ENCODE measurements at regions not wholly inside any gene's neighbourhood (a gene's known extent, or its start where the extent isn't known, plus 50 kb on each side); places are given as distances from the start of the nearest gene placed in this dataset.

GRCh38 chr2:168340931-168341330 is 93.5 kb upstream of the STK39 start:
- no peak for DNase-seq

GRCh38 chr2:168343586-168343985 is 96.2 kb upstream of the STK39 start:
- DNase-seq: no peak

- DNase-seq: no peak
Observed at GRCh38 chr2:168344706-168345105, 97.3 kb upstream of the STK39 start.

DNA sequence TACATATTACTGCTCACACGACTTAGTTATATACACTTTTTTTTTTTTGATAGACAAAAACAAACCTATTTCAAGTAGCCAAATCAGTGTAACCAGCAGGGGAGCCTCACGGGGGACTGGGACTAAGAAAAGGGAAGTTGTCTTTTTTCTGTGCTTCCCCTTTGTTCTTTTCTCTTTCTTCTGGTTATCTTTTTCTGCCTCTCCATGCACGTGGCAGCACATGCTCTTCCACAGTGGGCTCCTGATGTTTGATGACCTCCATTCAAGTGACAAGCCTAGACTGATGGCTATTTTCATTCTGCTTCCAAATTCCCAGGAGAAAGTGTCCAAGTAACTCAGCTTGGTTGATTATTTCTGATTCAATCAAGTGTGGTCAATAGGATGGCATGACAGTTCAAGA is 98.2 kb upstream of the STK39 start:
- DNase-seq: no peak

- peak; percentile 92 for DNase-seq
Observed at GRCh38 chr2:168346725-168347477, 99.5 kb upstream of the STK39 start.

- DNase-seq: peak; percentile 4
Observed at GRCh38 chr2:168348076-168348475, 100.7 kb upstream of the STK39 start.

DNA sequence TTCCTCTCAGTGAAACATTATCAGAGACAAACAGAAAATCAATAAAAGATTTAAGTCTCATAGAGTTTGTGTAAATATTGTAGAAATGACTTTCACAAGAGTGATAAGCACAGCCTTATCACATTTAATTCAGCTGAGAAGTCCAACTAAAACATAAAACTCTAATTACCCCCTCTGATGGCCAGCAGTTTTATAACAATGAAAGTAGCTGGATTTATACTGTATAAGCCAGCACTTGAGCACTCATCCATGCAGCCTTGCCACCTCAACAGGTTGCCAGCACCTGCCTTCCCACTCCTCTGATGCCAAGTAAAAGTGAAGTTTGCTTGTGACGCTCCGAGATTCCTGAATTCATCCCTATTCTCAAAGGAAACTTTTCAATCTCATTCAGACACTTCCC is 103.0 kb upstream of the STK39 start:
- peak; percentile 8 for DNase-seq

- no peak for DNase-seq
Observed at GRCh38 chr2:168353251-168353650, 102.8 kb upstream of the CERS6 start.

DNA sequence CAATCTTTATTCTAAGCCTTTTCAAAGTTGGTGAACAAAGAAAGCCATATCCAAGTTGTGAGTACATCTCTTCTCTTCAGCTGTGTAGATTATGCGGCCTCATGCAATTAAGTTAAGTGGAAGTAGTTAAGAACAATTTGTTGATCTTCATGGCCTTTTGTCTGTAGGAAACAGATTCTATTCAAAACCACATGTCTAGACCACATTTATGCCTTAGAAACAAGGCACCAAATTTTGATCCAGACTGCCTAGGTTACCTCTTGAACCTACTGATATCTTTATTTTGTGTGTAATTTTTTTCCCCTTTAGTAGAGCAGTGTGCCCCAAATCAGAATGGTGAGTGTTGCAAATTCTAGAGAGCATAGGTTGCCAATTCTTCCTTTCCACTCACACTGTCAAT is 101.6 kb upstream of the CERS6 start:
- DNase-seq: no peak

- peak; percentile 67 for DNase-seq
Observed at GRCh38 chr2:168355121-168355520, 101.0 kb upstream of the CERS6 start.

GRCh38 chr2:168355779-168356476 is 100.1 kb upstream of the CERS6 start:
- no peak for DNase-seq

- DNase-seq: no peak
Observed at GRCh38 chr2:168356477-168356835, 99.6 kb upstream of the CERS6 start.

GRCh38 chr2:168357797-168358472 is 98.1 kb upstream of the CERS6 start:
- DNase-seq: no peak

DNA sequence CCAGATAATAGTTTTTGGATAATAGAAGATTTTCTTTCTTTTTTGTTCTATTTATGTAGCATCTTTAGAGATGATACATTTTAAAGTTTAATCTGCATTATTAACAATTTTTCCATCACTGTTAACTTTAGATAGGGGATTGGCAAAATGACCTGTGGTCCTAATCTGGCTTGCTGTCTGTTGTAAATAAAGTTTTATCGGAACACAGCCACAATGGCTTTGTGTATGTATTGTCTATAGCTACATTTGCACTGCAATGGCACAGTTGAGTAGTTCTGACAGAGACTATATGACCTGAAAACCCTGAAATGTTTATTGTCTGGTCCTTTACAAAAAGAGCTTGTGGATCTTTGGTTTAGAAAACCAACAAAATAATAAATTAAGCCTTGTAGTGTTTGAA is 97.0 kb upstream of the CERS6 start:
- no peak for DNase-seq

DNA sequence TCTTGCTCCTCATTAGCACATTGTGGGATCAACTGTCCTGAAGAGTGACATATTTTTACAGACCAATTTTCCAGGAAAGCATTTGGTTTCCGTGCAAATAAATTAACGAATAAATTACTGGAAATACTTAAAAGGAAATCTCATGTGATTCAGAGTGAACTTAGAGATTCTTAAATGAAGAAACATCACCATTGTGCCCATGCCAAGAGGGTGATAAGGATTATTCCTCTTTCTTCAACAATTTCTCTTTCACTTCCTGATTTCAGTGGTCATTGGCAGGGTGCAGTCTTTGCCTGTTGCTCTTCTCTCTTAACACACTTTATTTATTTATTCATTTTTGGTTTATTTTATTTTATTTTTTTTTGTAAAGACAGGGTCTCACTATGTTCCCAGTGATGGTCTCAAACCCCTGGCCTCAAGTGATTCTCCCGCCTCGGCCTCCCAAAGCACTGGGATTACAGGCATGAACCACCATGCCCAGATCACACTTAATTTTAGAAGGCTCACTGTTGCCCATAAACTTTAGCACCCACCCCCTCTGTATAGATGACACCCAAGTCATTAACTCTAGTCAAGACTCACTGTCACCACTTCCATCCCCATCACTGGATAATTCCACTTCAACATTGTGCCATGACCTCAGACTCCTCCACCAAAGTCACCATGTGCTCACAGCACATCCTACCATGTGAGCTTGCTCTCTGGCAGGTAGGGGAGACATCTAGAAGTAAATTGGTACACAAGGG is 92.6 kb upstream of the CERS6 start:
- DNase-seq: no peak

GRCh38 chr2:168365094-168365621 is 90.9 kb upstream of the CERS6 start:
- no peak for DNase-seq

DNA sequence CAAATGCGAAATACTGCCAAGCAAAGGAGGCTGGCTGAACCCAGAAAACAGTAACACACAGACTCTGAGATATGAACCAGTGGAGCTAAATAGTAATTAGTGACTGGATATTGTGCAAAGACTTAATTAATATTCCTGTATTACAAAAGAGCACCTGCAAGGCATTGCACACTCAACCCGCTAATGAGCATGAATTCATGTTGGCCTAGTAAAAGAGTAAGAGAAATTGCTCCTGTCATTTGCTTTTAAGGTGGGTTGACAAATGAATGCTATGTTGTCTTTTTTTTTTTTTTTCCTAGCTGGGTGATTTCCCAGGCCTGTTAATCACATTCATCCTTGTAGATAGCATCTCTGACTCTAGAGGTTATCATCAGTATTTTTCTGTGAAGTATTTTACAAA is 87.0 kb upstream of the CERS6 start:
- DNase-seq: no peak

- no peak for DNase-seq
Observed at GRCh38 chr2:168371273-168372019, 84.6 kb upstream of the CERS6 start.

GRCh38 chr2:168373468-168373867 is 82.6 kb upstream of the CERS6 start:
- no peak for DNase-seq

DNA sequence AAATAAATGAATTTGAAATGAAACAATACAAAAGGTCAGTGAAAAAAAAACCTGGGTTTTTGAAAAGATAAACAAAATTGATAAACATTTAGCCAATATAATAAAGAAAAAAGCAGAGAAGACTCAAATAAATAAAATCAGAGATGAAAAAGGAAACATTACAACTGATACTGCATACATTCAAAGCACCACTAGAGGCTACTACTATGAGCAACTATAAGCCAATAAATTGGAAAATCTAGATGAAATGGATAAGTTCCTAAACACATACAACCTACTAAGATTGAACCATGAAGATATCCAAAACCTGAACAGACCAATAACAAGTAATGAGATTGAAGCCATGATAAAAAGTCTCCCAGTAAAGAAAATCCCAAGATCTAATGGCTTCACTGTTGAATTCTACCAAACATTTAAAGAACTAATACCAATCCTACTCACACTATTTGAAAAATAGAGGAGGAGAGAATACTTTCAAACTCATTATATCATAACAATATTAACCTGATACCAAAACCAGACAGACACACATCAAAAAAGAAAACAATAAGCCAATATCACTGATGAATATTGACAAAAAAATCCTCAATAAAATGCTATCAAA is 80.8 kb upstream of the CERS6 start:
- no peak for DNase-seq

- no peak for DNase-seq
Observed at GRCh38 chr2:168378960-168379669, 77.0 kb upstream of the CERS6 start.
